ENCODE measurements at regions not wholly inside any gene's neighbourhood (a gene's known extent, or its start where the extent isn't known, plus 50 kb on each side); places are given as distances from the start of the nearest gene placed in this dataset.

DNA sequence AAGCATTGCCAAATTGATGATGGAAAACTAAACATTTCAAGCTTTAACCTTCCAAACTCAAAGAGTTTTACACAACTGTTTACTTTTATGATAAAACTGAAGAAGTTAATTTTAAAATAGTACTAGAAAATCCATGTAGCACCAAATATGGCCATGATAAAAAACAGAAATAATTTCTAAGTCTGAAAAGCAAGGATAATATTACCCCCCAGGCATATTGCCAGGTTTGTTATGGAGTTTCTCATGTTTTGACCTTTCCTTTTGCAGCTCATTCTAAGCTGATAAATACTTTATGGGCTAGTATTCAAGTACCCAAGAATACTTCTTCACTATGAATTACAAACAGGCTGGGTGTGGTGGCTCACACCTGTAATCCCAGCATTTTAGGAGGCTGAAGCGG lies 209.9 kb upstream of the ZFP64 start:
- no peak for DNase-seq (ENCODE audit: low read depth in 2 of 2)

DNA sequence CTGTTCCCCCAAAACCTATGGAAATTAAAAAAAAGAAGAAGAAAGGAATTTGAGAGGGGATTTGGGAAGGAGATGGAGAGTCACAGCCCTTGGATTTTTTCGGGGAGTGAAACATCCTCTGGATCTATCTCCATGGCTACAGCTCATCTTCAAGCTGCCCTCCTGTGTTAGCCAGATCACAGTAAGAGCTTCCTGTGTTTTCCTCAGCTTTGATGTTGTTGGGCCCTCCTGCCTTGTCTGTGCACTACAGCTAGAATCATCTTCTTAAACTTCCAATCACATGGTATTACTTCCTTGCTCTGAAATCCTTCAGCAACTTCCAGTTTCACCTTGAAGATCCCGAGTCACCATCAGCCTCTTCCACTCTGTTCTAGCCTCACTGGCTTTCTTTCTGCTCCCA lies 207.8 kb upstream of the ZFP64 start:
- DNase-seq (ENCODE audit: low read depth in 2 of 2) = no peak

DNA sequence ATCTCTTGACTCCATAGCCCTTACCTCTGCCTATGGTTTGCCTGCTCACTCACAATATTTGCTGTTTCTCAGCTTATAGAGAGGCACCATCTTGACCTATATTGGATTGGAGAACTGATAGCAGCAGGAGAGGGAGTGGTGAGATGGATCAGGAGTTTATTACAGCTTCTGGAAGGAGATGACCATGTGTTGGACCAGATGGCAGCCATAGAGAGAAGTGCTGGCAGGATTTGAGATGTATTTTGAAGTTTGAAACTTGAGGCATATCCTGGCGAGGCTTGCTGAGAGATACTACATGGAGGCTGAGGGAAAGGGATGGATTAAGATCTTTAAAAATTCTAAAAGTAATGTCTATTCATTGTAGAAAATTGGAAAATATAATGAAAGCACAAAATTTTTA lies 198.0 kb upstream of the ZFP64 start:
- no peak for DNase-seq (ENCODE audit: low read depth in 2 of 2)

DNA sequence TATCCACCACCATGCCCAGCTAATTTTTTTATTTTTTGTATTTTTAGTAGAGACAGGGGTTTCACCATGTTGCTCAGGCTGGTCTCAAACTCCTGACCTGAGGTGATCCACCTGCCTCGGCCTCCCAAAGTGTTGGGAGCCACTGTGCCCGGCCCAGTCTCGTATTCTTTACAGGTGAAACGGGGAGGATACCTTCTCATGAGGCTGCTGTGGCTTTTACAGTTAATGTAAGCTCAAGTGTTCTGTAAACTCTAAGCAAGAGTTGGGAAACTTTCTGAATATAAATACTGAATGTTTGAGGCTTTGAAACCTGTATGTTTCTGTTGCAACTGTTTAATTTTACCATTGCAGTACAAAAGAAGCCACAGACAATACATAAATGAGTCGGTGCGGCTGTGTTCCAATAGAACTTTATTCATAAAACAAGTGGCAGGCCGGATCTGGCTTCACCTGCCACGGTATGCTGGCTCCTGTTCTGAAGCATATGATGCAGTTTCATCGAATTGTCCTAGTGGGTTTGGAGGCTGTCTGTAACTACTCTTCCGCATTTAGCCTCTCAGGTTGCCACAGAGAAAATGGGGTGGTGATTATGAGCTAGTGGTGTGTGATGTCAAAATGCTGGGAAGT lies 192.5 kb upstream of the ZFP64 start:
- no peak for DNase-seq (ENCODE audit: low read depth in 2 of 2)

DNA sequence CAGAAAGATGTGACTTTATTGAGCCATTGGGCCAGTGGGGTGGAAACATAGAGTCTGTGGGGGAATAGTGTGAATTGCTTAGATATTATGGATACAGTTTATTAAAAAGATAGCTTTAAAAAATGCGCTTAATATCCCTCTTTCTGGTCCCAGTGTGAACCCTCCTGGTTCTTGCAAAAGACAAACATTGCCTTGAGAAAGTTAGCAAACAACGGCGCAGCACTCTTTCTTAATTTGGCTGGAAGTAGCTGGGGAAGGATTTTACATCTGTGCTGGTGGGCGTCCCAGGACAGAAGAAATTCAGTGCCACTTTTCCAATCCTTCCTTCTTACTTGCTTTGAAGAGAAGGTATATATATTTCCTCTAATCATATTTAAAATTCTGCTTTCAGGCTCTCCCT lies 191.4 kb upstream of the ZFP64 start:
- DNase-seq (ENCODE audit: low read depth in 2 of 2) = no peak

DNA sequence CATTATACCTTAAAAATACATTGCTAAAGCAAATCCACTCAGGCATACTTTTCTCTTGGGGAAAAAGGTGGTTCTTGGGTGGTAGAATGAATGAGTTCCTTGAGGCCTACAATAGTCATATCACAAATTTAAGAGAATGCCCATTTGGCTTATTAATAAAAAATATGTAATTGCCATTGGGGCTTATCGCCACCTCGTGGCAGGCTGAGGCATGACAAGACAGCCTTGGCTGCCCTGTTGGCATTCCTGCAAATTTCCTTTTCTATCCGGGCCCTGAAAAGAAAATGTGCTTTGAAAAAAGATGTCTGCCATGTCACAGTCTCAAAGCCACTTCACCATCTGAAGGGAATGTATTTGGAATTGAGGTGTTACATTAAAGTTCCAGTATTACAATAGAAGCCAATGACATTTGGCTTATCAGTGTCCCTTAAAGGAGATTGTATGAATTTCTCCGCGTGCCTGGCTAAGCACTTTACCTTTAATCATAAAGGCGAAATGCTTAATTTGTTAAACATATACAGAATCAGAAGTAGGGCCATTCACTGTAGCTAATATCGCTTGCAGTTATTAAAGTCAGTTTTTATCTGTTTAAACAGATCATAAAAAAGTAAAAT lies 188.3 kb upstream of the ZFP64 start:
- DNase-seq (ENCODE audit: low read depth in 2 of 2) = peak in 1 of 2 donors; percentile 1

DNA sequence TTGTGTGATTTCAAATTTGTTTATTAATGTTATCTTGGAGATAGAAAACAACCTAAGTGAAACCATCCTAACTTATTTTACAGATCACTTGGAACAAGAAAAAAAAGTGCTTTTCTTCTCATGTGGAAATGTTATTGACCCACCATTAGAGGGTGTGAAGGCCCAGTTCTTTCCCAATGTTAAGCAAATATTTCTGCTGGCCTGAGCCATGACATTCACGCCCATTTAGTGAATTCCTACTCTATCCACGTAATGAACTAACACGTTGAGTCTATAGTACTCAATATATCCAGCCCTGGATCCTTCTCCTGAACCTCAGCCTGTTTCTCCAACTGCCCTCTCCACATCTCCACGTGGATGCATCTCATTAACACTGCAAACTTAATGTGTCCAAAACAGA lies 180.6 kb upstream of the ZFP64 start:
- DNase-seq (ENCODE audit: low read depth in 2 of 2) = no peak

DNA sequence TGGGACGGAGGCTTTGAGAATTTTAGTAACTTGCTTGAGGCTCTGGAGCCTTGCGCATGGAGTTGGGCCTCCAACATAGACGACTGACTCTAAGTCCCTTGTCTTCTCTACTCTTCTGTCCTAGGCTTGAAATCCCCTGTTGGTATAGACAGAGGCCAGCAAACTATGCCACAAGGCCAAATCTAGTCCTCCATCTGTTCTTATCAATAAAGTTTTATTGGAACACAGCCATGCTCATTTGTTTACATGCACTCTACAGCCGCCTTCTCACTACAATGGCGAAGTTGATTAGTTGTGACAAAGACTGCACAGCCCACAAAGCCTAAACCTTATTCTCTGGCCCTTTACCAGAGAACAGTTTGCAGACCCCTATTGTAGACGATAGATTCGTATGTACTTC lies 174.1 kb upstream of the ZFP64 start:
- no peak for DNase-seq (ENCODE audit: low read depth in 2 of 2)

DNA sequence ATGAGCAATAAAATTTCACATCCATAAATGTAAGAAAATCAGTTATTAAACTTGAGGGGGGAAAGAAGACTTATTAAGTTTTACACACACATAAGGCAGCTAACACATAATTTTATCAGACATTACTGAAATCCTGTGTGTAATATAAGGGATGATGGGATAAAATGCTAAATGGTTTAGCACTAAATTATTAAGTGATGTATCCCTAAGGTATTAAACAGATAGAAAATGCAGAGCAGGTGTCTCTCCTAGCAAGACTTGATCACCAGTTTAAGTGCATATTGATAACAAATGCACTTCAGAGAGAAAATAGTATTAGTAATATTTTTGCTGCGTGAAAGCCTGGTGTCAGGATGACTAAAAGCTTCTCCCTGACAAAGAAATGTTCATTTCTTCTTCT lies 172.8 kb upstream of the ZFP64 start:
- DNase-seq (ENCODE audit: low read depth in 2 of 2) = no peak

DNA sequence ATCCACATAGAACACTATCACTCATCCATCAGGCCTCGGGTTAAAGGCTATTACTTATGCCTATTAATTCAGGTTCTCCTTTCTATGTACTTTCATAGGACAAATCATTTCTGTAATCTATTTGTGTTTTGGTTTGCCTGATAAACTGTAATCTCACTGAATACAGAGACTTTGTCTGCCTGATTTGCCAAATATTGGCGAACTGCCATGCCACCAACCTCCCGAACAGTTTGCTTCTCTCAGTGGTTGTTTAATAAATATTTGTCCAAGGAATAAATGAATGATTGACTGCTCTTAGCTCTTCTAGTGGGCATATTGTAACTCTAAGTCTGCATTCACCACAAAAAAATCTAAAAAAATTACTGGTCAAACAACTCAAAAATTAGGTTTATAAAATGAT lies 170.1 kb upstream of the ZFP64 start:
- DNase-seq (ENCODE audit: low read depth in 2 of 2) = no peak

DNA sequence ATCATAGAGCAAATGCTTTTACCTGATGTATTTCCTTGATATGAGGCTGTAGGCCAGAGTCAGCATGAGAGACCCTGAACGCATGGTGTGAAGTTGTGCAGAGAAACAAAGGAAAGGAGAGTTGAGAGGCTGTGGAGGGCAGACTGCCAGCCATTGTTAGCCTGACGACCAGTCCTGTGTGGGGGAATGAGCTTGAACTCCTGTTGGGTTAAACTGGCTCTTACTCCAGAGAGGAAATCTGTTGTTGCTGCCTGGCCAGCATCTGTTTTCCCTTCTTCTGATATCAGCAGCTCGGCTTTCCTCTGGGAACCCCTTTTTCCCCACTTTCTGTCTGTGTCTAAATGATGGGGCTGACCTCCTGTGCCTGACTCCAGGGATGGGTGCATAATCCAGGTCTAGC lies 158.2 kb upstream of the ZFP64 start:
- DNase-seq (ENCODE audit: low read depth in 2 of 2) = no peak

DNA sequence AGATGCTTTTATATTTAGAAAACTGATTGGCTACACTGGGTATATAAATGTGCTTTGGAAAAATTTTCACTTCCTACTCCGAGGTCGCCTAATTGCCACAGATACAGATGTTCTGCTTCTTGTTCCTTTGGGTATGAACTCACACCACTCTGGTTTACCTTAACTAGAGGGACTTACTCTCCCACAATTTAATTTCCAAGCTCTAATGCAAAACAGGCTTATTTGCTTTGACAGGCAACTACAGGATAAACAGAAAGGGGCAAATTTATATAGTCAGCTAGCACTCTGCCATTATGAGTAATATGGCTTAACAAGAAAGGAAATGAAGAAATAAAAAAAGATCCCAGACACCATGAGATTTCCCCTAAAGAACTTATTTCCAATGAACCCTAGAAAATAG lies 156.9 kb upstream of the ZFP64 start:
- no peak for DNase-seq (ENCODE audit: low read depth in 2 of 2)

DNA sequence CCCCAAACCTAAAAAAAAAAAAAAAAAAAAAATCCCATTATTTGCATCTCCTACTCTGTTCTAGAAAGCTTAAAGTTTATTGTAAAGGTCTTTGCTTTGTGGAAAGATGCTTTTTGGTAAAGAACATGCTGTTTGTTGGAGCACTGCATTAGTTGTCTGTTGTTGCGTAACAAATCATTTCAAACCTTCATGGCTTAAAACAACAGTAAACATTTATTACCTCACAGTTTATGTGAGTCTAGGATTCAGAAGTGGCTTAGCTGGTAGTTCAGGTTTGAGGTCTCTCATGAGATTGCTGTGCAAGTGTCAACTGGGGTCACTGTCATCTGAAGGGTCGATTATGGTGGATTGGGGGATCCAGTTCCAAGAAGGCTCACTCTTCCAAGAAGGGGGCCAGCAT lies 155.2 kb upstream of the ZFP64 start:
- no peak for DNase-seq (ENCODE audit: low read depth in 2 of 2)

DNA sequence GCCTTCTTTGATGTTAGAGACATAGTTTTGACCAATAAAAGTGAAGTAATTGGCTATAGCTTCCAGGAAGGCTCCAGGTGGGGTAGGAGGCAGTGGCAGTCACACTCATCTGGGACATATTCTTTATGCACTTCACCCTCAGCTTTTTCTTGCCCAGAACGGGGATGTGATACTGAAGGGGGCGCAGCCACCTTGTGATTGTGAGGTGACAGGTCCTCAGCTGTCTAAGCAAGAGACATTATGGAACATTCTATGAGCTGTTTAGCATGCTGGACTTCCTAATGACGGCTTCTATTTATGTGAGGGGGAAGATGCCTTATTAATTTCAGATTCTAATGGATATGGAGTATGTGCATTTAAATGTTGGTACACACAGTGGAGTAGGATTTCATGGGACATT lies 151.3 kb upstream of the ZFP64 start:
- DNase-seq (ENCODE audit: low read depth in 2 of 2) = no peak

DNA sequence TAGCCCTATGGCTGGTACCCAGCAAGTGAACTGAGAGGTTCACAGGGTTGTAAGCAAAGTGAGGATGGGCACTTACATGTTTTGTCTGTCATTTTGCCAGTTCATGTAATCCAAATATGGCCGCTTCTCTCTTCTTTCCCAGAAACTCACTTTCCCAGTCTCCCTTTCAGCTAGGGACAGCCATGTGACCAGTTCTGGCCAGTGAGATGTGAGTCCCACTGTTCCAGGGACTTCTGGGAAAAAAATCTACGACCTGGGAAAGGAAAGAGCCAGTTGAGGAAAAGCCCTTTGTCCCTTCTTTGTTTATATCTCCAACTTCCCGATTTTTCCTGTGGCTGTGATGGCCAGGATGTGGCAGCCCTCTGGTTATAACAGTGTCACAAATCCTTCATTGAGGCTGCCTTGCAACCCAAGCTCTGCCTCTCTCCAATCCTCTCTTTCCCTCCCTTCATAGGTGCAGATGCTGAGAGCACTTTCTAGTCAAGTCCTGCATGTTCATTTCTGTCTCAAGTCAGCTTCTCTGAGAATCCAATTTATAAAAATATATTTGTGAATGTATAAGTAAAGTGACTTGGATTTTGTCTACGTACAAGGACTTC lies 148.6 kb upstream of the ZFP64 start:
- DNase-seq (ENCODE audit: low read depth in 2 of 2) = no peak

DNA sequence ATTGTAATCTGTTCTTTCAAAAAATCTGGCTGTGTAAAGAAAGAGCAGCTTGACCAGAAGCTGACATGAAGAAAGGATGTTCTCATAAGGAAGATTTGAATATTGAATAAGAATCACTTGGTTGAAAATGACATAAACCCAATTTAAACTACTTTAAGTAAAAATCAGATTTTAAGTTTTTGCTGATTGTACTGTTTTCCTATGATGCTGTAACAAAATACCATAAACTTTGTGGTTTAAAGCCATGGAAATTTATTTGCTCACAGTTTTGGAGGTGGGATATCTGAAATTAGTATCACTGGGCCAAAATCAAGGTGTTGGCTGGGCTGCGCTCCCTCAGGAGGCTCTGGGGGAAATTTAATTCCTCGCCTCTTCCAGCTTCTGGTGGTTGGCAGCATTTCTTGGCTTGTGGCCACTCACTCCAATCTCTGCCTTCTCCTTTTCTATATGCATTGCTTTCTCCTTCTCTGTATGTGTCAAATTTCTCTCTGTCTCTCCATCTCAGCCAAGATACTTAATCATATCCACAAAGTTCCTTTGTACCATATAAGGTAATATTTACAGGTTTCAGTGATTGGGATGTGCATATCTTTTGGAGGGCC lies 141.2 kb upstream of the ZFP64 start:
- DNase-seq (ENCODE audit: low read depth in 2 of 2) = no peak

DNA sequence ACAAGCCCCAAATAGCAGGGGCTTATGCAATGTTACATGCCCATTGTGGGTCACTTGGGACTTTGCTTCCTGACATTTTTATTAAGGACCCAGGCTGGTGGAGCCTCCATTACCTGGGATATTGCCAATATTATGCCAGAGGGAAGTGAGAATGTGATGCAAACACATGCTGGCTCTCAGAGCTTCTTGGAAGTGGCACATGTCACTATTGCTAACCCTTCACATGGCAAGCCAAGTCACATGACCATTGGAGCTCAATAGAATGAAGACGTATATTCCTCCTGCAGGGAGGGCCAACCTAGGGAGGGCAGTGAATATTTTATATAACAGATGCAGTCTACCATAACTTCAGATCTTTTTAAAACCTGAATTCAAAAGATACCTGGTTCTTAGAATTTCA lies 140.7 kb upstream of the ZFP64 start:
- no peak for DNase-seq (ENCODE audit: low read depth in 2 of 2)

DNA sequence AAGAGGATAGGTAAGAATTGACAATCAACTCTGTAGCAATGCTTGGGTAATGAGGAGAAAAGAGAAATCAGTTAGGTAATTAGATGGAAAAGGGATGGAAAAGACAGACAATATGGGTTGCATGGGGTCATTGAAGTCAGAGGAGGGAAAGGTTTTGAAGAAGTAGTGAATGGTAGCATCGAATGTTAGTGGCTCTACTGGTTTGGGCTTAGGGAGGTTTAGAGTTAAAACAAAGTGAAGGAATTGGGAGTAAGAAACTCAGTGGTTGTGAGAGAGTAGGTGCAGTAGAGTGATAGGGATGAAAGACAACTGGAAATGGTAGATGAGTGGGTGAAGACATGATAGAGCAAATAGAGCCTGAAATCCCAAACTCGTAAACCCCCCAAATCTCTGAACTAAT lies 140.1 kb upstream of the ZFP64 start:
- DNase-seq (ENCODE audit: low read depth in 2 of 2) = no peak

DNA sequence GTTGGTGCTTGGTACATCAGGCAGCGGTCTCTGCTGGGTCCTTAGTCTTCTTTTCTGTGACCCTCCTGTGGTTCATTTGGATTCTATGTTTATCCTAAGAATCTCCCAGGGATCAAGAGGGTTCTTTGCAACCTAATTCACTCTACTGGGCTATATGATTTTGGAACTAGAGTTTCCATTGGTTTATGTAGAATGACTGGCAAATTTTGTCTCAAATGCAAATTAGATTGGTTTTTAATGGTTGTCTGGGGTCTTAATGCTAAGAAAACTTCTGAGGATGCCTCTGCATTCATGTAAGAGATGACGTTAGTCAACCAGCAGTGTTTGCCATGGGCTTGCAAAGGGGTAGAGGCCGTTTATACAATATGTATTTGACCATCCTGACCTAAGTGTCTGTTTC lies 129.8 kb upstream of the ZFP64 start:
- DNase-seq (ENCODE audit: low read depth in 2 of 2) = no peak

DNA sequence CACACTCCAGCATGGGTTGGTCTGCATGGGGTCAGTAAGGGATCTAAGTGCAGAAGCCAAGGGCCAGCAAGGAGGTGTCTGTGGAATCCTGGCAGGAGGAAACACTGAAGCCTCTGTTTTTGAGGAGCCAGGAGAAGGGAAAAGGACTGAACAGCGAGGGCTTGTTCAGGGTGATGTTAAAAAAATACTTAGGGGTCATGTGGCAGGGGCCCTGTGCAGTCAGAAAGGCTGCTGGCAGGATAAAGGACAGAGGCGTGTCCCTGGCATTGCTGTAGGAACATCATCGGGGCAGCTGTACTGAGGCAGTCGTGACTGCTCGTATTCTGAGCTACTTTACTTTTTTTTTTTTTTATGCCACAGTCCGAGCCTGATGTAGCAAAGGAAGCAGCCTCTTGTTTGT lies 127.1 kb upstream of the ZFP64 start:
- no peak for DNase-seq (ENCODE audit: low read depth in 2 of 2)

DNA sequence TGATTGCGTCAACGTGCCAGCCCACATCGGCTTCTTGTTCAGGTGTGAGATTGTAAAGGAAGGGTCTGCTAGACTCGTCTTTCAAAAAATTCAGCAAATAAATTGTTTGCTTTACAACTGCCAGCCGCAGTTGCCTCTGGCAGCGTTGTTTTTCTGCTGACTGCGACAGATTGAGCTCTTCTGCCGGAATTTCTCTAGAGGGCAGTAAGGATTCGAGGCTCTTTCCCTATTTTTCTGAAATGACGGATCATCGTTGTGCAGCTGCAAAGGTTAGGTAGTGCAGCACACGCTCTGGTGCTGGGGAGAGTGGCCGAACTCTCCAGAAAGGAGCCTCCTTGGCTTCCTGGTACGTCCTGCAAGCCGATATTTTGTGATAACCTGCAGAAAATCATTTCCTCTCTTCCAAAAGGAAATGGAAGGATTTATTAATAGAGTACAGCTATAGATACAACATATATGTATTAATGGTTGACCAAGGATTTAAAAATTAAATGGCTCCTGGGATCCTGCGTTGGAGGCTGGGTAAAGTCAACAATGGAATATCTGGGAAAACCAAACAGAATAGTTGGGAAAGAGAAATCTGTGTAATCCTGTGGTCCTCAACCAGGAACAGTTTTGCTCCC lies 121.9 kb upstream of the ZFP64 start:
- no peak for DNase-seq (ENCODE audit: low read depth in 2 of 2)

DNA sequence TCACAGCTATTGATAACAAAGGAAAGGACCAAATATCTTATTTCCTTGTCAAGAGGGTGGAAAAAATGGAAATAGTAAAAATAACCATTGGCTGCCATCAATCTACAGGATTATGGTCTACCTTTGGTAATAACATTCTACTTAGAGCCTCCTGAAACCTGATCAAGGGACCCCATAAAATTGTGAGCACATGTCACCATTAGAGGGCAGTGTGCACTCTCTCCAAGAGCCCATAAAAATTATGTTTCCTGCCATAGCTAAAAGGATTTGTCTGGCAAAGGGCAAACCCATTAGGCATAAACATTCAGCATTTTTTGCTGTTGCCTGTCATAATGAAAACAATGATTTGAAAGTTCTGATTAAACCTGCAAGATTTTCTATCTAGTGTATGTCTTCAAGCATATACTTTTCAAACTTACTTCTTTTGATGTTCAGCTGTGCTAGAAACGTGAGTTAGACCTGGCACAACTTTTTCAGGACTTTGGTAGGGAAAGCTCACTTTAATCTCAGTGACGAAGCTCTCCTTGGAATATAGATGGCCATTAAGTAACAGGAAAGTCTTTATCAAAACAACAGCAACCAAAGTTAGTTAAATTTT lies 120.7 kb upstream of the ZFP64 start:
- peak in 1 of 2 donors; percentile 18 for DNase-seq (ENCODE audit: low read depth in 2 of 2)

Measured in stimulated activated CD8-positive, alpha-beta memory T cell treated with anti-CD3 and anti-CD28 coated beads, Interleukin-7, amount 100 ng/mL, for 4 hours (primary cell).